HG03139 (cell line): ENCODE measurements at regions not wholly inside any gene's neighbourhood (a gene's known extent, or its start where the extent isn't known, plus 50 kb on each side); places are given as distances from the start of the nearest gene placed in this dataset.
"Not testable (repeated sequence)": the region's sequence is repeated elsewhere in the genome, so short reads cannot be mapped to it uniquely, and the experiment has no call there.

ENCODE experiments used
- ATAC-seq: cut with Tn5 transposase; IDR thresholded peaks from one replicate; pipeline ENCODE4 v1.9.1; 2021; ENCODE audit not compliant: unreplicated experiment

DNA sequence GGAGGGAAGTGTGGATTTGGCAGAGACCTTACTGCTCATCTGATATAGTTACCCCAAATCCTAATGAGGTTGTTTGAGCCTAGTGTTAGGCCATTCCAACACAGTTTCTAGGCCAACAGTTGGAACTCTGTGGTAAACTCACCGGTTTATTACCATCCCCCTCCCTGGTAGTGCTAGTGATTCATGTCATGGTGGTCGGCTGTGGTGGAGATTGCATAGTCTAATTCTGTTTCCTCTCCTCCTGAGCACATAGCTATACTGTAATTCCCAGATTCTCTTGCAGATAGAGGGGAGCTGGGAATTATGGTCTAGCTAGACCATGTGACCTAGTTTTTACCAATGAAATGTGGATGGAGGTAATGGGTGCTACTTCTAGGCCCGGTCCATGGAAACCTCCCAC is 123.7 kb upstream of the KIF26B start:
- no peak for ATAC-seq

DNA sequence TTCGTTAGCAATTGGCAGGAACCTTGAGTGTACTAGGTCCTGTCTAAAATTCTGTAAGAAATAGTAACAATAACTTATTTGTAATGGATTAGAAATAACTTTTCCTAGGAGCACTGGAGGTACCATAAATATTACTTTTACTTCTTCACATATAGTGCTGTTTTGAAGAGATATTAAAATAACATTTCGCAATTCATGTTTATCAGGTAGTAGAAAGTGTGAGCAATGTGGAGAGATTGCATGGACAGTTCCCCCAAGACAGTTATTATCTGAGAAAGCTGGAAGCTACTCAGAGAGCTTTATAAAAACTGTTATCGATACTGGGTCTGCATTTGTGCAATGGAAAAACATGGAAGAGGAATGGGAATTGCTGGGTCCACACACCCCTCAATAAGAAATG is 128.5 kb upstream of the KIF26B start:
- ATAC-seq: no peak

DNA sequence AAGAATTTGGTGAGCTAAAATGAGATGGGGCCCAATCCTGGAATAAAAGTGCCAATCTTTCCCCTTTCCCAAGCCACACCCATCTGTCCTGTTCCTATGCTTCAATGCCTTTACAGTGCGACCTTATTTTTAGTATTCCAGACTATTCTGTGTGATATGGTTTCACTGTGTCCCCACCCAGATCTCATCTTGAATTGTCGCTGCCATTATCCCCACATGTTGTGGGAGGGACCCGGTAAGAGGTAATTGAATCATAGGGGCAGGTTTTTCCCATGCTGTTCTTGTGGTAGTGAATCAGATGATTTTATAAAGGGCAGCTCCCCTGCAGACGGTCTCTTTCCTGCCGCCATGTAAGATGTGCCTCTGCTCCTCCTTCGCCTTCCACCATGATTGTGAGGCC is 129.3 kb upstream of the KIF26B start:
- ATAC-seq: no peak

DNA sequence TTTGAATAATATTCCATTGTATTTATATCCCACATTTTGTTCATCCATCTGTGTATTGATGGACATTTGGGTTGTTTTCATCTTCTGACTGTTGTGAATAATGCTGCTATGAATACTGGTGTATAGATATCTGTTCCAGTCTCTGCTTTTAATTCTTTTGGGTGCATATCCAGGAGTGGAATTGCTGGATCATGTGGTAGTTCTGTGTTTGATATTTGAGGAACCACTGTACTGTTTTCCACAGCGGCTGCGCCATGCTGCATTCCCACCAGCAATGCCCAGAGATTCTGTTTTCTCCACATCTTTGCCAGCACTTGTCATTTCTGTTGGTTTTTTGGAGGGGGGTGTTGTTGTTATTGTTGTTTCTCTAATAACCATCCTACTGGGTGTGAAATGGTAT is 131.6 kb upstream of the KIF26B start:
- ATAC-seq: no peak

DNA sequence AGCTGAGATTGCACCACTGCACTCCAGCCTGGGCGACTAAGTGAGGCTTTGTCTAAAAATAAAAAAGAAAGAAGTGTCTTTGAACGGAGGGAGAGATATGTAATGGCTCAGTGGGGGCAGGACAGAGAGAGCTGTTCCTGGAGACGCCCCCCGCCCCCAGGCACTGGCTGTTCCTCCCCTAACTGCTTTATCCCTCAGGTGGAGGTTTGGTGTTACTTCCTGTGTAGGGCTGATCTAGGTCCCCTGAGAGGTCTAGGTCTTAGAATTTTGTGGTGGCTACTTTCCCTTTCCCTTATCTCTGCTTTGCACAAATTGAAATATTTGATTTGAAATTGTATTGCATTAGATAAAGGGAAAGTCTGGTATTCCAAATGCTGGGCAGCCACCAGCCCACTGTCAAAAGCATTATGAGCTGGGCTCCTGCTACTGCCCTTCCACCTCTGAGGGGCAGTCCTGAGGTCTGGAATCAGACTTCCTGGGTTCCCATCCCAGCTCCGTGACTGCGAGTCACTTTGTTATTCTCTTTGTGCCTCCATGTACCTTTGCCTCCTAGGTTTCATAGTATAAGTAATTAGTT is 134.8 kb upstream of the KIF26B start:
- peak; percentile 66 for ATAC-seq

DNA sequence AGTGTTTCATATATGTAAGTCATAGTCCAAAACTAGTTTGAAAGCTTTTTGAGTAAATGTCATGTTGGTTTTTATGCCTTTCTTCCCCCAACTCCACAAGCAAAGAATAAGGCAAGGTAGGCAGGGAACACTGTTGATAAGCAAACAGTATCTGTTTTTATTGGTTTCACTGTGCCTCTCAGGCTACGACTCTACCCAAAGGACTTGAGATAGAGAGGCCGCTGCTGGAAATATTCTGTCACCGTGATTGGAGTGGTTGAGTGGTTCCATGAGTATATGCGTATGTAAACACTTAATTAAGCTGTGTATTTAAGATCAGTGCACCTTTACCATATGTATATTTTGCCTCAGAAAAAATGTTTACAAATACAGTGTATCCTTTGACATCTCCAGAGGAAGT is 138.1 kb upstream of the KIF26B start:
- no peak for ATAC-seq

DNA sequence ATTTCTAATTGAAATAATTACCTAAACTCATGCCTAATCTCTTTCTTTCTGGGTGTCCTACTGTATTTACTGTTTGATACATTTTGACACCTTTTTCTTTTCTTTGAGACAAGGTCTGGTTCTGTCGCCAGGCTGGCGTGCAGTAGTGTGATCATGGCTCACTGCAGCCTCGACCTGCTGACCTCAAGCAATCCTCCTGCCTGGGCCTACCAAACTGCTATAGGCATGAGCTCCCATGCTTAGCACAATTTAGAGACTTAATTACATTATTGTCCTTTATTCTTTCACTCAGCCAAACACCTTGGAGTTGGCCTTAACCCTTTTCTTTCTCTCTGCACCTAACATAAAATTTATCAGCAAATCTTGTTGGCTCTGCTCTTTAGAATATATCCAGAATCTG is 139.8 kb upstream of the KIF26B start:
- no peak for ATAC-seq

DNA sequence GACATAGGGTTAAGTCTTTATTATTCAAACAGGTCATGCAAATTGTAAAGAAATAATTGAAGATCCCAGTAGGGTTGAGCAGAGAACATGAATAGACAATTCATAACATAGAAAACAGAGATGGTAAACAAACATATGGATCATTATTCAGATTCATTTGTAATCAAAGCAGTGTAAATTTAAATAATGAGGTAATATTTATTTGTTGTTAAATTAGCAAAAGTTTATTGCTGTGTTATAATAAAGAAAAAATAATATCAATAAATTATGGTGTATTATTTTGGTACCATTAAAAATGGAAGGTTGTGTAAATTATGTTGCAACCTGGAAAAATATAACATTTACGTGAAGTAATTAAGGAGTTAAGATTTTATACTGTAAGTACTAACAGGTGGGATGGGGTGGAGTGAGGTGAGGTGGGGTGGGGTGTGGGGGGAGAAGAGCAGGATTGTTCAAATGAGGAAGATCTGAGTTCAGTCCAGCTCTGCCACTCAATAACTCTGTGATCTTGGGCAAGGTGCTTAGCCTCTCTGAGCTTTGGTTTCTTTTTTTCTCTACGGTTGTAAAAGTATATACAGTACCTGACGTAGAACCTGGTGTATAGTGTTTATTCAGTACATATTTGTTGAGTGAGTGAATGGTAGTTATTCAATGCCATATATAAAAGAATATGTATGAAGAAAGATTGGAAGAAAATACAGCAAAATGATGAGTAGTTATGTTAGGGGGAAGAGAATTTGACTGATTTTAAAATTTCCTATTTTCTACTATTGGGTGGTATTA is 140.3 kb upstream of the KIF26B start:
- ATAC-seq: no peak

DNA sequence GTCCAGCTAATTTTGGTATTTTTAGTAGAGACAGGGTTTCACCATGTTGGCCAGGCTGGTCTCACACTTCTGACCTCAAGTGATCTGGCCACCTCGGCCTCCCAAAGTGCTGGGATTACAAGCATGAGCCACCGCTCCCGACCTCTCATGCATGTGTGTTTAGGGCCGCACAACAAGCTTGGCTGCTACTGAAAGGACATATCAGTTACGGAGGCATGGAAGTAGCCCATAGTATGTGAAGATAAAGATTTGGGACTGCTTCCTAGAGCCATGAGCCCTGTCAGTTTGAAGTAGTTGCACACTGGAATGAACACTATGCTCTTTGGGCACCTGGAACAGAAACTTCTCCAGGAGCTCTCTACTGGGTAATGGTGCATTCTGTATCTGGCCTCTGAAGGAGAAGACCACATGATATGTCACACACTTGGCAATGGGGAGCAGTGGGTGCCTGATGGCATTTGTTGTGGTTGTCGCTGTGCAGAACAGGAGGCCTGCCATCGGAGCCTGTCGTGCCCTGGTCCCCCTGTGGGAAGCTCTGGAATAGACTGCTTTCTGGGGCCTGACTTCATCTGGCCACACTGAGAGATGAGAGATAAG is 144.7 kb upstream of the KIF26B start:
- ATAC-seq: no peak

DNA sequence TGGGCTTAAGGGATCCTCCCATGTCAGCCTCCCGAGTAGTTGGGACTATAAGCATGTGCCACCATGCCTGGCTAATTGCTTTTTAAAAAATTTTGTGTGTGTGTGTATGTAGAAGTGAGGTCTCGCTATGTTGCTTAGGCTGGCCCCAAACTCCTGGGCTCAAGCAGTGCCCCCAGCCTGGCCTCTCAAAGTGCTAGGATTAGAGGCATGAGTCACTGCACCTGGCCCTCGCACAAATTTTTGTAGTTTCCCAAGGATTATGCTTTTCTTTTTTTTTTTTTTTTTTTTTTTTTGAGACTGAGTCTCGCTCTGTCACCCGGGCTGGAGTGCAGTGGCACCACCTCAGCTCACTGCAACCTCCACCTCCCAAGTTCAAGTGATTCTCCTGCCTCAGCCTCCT is 144.4 kb upstream of the HNRNPU start:
- ATAC-seq: no peak

DNA sequence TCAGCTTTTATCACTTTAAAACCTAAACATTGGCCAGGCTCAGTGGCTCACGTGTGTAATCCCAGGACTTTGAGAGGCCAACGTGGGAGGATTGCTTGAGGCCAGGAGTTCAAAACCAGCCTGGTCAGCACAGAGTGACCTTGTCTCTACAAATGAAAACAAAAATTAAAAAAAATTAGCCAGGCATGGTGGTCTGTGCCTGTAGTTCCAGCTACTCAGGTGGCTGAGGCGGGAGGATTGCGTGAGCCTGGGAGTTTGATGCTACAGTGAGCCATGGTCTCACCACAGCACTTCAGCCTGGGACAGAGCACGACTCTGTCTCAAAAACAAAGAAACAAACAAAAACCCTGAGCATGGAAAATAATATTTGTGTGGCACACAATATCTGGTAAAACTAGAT is 143.5 kb upstream of the HNRNPU start:
- no peak for ATAC-seq

DNA sequence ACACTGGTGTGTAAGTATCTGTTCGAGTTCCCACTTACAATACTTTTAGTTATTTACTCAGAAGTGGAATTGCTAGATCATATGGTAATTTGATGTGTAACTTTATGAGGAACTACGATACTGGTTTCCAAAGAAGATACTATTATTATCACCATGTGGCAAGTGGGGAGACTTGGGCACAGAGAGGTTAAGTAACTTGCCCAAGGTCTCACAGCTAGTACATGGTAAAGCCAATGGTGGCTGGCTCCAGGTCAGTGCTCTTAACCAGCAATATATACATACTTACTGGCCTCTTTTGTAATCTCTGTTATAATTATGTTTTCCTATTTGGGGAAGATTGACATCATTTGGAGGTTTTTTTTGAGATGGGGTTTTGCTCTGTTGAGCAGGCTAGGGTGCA is 138.9 kb upstream of the HNRNPU start:
- ATAC-seq: no peak

DNA sequence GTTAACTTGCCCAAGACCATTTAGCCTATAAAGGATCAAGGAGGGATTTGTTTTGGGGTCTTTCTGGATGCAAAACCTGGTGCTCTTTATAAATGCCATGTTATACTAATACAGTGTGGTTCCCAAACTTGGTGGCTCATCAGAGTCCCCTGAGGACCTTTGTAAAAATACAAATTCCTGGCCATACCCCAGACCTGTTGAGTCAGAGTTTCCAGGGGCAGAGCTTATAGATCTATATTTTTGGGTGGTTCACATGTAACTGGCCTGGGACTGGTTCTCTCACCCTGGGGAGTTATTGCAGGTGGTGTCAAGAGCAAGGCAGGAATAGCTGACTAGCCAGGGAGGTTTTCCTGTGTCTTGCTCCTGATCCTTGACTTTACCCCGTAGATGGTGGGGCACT is 136.9 kb upstream of the HNRNPU start:
- ATAC-seq: no peak

DNA sequence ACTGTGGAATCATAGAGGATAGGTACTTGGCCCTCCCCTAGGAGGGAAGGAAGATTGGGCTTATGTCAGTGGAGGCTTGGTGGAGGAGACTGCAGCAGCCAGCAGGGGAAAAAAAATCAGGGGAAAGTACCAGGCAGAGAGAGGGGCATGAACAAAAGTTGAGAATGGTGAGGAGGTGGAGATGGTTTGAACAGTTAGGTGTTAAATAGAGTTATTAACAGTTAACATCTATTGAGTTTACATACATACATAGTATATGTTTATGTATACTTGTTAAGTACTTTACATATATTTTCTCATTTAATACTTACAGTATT is 136.5 kb upstream of the HNRNPU start:
- ATAC-seq: no peak

DNA sequence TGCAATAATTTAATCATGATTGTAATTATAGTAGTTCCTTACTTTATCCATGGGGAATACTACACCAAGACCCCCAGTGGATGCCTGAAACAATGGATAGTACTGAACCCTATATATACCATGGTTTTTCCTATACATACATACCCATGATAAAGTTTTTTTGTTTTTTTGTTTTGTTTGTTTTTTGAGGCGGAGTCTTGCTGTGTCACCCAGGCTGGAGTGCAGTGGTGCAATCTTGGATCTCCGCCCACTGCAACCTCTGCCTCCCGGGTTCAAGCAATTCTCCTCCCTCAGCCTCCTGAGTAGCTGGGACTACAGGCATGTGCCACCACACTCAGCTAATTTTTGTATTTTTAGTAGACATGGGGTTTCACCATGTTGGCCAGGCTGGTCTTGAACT is 135.3 kb upstream of the HNRNPU start:
- not testable (repeated sequence) for ATAC-seq

DNA sequence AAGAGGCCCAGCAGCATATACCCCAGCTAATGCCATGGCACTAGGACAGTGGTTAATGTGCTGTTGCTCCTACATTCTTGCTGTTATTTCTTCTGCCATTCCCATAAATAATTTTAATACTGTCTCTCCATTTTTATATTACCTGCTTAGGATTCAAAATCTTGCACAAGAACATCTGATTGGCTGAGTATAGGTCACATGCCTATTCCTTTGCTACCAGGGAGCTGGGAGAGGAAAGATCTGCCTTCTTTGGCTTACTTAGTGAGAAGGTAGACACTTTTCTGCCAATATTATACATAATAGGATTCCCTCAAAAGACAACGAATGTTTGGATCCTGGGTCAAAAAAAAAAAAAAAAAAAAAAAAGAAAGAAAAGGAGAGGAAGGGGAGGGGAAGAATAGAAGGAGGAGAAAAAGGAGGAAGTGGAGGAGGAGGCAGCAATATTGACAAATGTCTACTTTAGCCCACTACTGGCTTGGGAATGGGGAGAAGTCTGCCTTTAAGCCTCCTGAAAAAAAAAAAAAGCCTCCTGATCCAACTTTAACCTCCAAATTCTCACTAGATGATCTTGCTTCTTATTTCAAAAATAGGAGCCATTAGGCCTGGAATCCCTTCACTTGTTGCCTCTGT is 134.5 kb upstream of the HNRNPU start:
- ATAC-seq: no peak

DNA sequence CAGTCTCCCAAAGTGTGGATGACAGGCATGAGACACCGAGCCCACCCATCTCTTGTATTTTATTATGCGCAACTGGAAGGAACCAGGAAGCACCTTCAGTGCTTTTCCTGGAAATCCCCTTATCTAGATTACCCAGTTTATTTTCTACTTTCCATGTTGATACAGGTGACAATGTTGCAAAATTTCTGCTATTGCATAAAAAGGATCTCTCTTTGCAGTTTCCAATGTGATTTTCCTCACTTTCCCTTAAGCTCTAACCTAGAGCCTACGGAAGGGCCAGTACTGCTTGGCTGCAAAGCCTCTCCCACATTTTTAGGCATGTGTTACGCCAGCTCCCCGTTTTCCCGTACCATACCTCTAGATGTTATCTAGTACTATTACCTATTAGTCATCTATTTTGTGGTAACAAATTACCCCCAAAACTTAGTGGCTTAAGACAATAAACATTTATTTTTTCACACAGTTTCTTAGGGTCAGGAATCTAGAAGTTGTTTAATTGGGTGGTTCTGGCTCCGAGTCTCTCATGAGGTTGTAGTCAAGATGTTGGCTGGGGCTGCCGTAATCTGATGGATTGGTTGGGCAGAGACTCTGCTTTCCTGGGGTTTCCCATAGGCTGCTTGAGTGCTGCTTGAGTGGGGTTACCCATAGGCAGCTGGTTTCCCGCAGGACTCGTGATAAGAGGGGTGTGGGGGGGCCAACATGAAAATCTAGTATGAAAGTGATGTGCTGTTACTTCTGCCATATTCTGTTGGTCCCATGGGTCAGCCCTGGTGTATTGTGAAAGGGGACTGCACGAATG is 131.5 kb upstream of the HNRNPU start:
- ATAC-seq: no peak

DNA sequence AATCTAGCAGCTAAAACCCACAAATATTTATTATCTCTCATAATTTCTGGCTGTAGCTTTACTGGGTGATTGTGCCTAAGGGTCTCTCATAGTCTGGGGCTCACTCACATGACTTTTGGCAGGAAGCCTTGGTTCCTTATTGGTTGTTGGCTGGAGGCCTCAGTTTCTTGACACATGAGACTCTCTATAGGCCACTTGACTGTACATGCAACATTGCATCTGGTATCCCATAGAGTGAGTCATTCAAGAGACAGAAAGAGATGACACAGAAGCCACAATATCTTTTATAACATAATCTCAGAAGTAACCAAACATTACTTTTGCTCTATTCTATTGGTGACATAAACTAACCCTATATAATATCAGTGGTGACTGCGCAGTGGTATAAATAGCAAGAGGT is 128.5 kb upstream of the HNRNPU start:
- no peak for ATAC-seq

DNA sequence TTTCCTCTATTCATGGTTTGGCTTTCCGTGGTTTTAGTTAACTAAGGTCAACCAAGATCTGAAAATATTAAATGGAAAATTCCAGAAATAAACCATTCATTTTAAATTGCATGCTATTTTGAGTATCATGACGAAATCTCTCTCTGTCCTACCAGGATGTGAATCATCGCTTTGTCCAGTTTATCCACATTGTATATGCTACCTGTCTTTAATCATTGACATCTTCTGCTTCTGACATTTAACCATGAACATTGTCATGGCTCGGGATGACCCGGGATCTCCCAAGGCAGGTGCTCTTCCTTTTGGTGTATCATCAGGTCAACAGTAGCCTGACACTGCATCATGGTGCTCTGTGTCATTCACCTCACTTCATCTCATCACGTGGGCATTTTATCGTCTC is 125.5 kb upstream of the HNRNPU start:
- ATAC-seq: no peak

DNA sequence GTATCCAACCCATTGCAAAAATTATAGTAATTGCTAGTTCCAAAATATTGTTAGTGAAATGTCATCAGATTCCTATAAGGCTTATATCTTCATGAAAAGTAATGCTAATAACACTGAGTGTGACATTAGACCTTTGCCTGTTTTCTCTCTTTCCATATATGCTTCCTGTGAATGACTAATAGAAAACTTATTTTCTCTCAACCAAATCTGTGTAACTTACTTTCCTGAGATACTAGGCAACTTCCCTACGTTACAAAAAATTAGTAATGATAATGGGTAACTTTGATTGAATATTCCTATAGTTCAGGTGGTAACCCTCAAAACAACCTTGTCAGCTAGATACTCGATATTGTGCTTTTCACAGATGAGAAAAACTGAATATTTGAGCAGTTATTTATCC is 124.2 kb upstream of the HNRNPU start:
- no peak for ATAC-seq

DNA sequence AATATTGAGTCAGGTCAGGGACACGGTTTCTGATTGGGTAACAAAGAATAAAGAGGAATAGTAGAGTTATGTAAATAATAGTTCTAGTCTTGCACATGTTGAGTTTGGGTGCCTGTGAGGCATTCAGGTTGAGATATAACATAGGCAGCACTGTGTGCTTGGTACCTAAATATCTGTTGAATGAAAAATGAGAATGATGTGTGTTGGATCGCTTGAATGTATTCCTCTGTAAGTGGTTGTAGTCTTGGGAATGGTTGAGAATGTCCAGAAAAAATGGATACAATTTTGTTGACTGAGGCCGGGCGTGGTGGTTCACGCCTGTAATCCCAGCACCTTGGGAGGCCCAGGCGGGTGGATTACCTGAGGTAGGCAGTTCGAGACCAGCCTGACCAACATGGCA is 116.3 kb upstream of the HNRNPU start:
- no peak for ATAC-seq

DNA sequence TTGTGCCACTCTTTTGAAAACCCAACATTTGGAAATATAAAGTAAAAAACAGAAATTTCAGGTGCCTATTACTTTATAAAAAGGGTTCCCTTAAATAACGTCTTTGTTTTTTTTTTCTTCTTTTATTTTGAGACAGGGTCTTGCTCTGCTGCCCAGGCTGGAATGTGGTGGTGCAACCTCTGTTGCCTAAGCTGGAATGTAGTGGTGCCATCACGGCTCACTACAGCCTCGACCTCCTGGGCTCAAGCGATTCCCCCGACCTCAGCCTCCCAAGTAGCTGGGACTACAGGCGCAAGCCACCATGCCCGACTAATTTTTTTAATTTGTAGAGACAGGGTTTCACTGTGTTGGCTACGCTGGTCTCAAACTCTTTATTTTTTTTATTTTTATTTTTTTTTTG is 110.2 kb upstream of the HNRNPU start:
- ATAC-seq: no peak
